Heart right ventricle (tissue), 16 donors: ENCODE measurements at regions not wholly inside any gene's neighbourhood (a gene's known extent, or its start where the extent isn't known, plus 50 kb on each side); places are given as distances from the start of the nearest gene placed in this dataset.

Source experiments
- ATAC-seq, 8 donors: fragments of 200-7000 bp; cut with Tn5 transposase; one replicate each; pipeline ENCODE4 v1.9.1; 2020; ENCODE audit warnings: mild to moderate bottlenecking in 8 of 8, moderate library complexity in 8 of 8, moderate number of reproducible peaks in 1 of 8
- DNase-seq, 2 donors: peaks; one replicate each; pipeline ENCODE4 v3.0.0-alpha.2; 2020
- H3K27ac ChIP-seq, 10 donors: fragments of 200-600 bp; sonication (generic) in 2 of 10; one replicate each; pipeline versions ENCODE4 v1.5.0 to v1.8.0; 2020 to 2022; ENCODE audit warnings: mild to moderate bottlenecking in 3 of 10
- H3K27me3 ChIP-seq, 7 donors: fragments of 200-600 bp; one replicate each; pipeline ENCODE4 v1.8.0; 2021 to 2022; ENCODE audit warnings: mild to moderate bottlenecking in 2 of 7
- H3K36me3 ChIP-seq, 9 donors: fragments of 200-600 bp; sonication (generic) in 1 of 9; one replicate each; pipeline versions ENCODE4 v1.5.0 to v1.8.0; 2020 to 2022; ENCODE audit warnings: mild to moderate bottlenecking in 2 of 9
- H3K4me1 ChIP-seq, 9 donors: fragments of 200-600 bp; sonication (generic) in 1 of 9; one replicate each; pipeline versions ENCODE4 v1.5.0 to v1.8.0; 2020 to 2022; ENCODE audit warnings: mild to moderate bottlenecking in 4 of 9
- H3K4me3 ChIP-seq, 10 donors: fragments of 200-600 bp; sonication (generic) in 2 of 10; one replicate each; pipeline versions ENCODE4 v1.5.0 to v1.8.0; 2020 to 2022; ENCODE audit warnings: mild to moderate bottlenecking in 7 of 10, moderate library complexity in 2 of 10
- H3K9me3 ChIP-seq, 11 donors: fragments of 200-600 bp in 10 of 11; sonication (generic) in 2 of 11; one replicate each; pipeline versions ENCODE4 v1.5.0 to v1.8.0; 2013 to 2022; ENCODE audit warnings: mild to moderate bottlenecking in 2 of 11, control low read depth in 1 of 11, moderate library complexity in 1 of 11
- CTCF ChIP-seq, 9 donors: fragments of 200-600 bp; sonication (generic) in 2 of 9; IDR thresholded peaks; one replicate each; pipeline versions ENCODE4 v1.5.0 to v1.8.0; 2021 to 2022; ENCODE audit warnings: antibody characterized with exemption in 9 of 9, mild to moderate bottlenecking in 5 of 9, moderate library complexity in 1 of 9
- WGBS, 2 donors: extraction: QIAGEN DNeasy Blood & Tissue Kit; methylation state at CpG; one replicate each; pipeline ENCODE4 v1.1.7; 2013; ENCODE audit warnings: inconsistent platforms in 1 of 2; 5-methylcytosine and 5-hydroxymethylcytosine counted together
- intact Hi-C, 10 donors: fragments of 100-400 bp; cut with DNase I; formaldehyde crosslinking; loops; one replicate each; pipeline versions ENCODE4 v1.11.1 to v1.14.2; 2022
- donor health status: Arrhythmogenic right ventricular cardiomyopathy.
- donor health status: ischemic (EF 13 %, LVEDD 7.1; RV severe dilation, severe dysfunction).
- donor health status: healthy with polysubstance abuse.
- donor health status: DM: no; HTN: yes; CAD: no.
- donor health status: DM: no; HTN: no; CAD: no.
- donor health status: ischemic (EF 25% LVEDD 6.9; RV normal size, moderate dysfunction).
- donor health status: ischemic (EF 25% LVEDD 5.7; RV mildly dilated, moderate dysfunction).
- donor health status: healthy.
- donor health status: DM: yes; HTN: yes; CAD: no.
- donor health status: Ischemic cardiomyopathy.
- donor health status: ischemic (EF 35%, LVEDD 5.7; RV mildly dilated, moderate dysfunction).
- donor health status: nonischemic (EF 11% LVEDD 7.7; RV severe dilation, severe dysfunction).
- donor health status: DM: yes; HTN: yes; CAD: no.
- donor health status: PGD.
- donor health status: ischemic (EF 29% LVEDD 5.4; RV normal size, mild dysfunction).
- donor health status: nonischemic (EF 23%, LVEDD 6.1; RV moderate dilation, normal function).

- no peaks in the 10 kb centered on the region for H3K27me3 ChIP-seq
- no peak overlapping the region for H3K4me3 ChIP-seq
- DNase-seq: no peak
- TF ChIP-seq CTCF (IDR thresholded peaks at IDR 0.05): no peak
- intact Hi-C loops: no loop called here
- no peak for ATAC-seq
- peaks cover 0 to 14% (median under 1%) of the 10 kb centered on the region in 9 donors for H3K4me1 ChIP-seq
- WGBS, 2 donors: 97 to 98% methylated on average over 9 of the region's 9 CpGs
- no peaks in the 10 kb centered on the region for H3K9me3 ChIP-seq
- no peaks in the 10 kb centered on the region for H3K36me3 ChIP-seq
- no peak overlapping the region for H3K27ac ChIP-seq
These were observed 167.1 kb upstream of the CXCL13 start for GRCh38 chr4:77438549-77438948.

- ATAC-seq (no peak), DNase-seq (no peak)
- Histone ChIP-seq H3K4me3 (no peak overlapping the region), H3K4me1 (peaks cover 0 to 9% (median 0%) of the 10 kb centered on the region in 9 donors), H3K9me3 (no peaks in the 10 kb centered on the region), H3K27me3 (no peaks in the 10 kb centered on the region), H3K36me3 (no peaks in the 10 kb centered on the region), H3K27ac (no peak overlapping the region)
- intact Hi-C loops: no loop called here
- 72 to 82% methylated on average over 1 of the region's 1 CpG for WGBS, 2 donors
- no peak for TF ChIP-seq CTCF (IDR thresholded peaks at IDR 0.05)
These were observed 161.7 kb upstream of the CXCL13 start for GRCh38 chr4:77443941-77444340.

- Histone ChIP-seq H3K9me3 (no peaks in the 10 kb centered on the region), H3K27ac (no peak overlapping the region), H3K4me3 (no peak overlapping the region), H3K4me1 (peaks cover 0 to 9% (median 0%) of the 10 kb centered on the region in 9 donors), H3K27me3 (no peaks in the 10 kb centered on the region), H3K36me3 (no peaks in the 10 kb centered on the region)
- DNase-seq (no peak), ATAC-seq (no peak)
- no peak for TF ChIP-seq CTCF (IDR thresholded peaks at IDR 0.05)
- intact Hi-C loops: no loop called here
These were observed 159.8 kb upstream of the CXCL13 start for GRCh38 chr4:77445823-77446222.

- ATAC-seq (peak in 1 of 8 donors; percentile 33), DNase-seq (no peak)
- no peak overlapping the region for H3K27ac ChIP-seq
- H3K36me3 ChIP-seq: no peaks in the 10 kb centered on the region
- peaks cover 0 to 9% (median 0%) of the 10 kb centered on the region in 9 donors for H3K4me1 ChIP-seq
- TF ChIP-seq CTCF (IDR thresholded peaks at IDR 0.05): no peak
- intact Hi-C loops: no loop called here
- 44 to 45% methylated on average over 4 of the region's 4 CpGs for WGBS, 2 donors
- no peaks in the 10 kb centered on the region for H3K9me3 ChIP-seq
- H3K4me3 ChIP-seq: no peak overlapping the region
- no peaks in the 10 kb centered on the region for H3K27me3 ChIP-seq
These were observed 159.0 kb upstream of the CXCL13 start for GRCh38 chr4:77446601-77447000.

- no peak for ATAC-seq
These were observed 156.4 kb upstream of the CXCL13 start for GRCh38 chr4:77449171-77449570.

More at GRCh38 chr4:77449171-77449570, 156.4 kb upstream of the CXCL13 start:
- peaks cover 0 to 9% (median 0%) of the 10 kb centered on the region in 9 donors for H3K4me1 ChIP-seq
- WGBS, 2 donors: 64 to 72% methylated on average over 2 of the region's 2 CpGs
- intact Hi-C loops: no loop called here
- no peak overlapping the region for H3K27ac ChIP-seq
- no peak for DNase-seq
- TF ChIP-seq CTCF (IDR thresholded peaks at IDR 0.05): no peak
- no peak overlapping the region for H3K4me3 ChIP-seq
- H3K27me3 ChIP-seq: no peaks in the 10 kb centered on the region
- no peaks in the 10 kb centered on the region for H3K9me3 ChIP-seq
- H3K36me3 ChIP-seq: no peaks in the 10 kb centered on the region
